ENCODE measurements at regions not wholly inside any gene's neighbourhood (a gene's known extent, or its start where the extent isn't known, plus 50 kb on each side); places are given as distances from the start of the nearest gene placed in this dataset.

DNA sequence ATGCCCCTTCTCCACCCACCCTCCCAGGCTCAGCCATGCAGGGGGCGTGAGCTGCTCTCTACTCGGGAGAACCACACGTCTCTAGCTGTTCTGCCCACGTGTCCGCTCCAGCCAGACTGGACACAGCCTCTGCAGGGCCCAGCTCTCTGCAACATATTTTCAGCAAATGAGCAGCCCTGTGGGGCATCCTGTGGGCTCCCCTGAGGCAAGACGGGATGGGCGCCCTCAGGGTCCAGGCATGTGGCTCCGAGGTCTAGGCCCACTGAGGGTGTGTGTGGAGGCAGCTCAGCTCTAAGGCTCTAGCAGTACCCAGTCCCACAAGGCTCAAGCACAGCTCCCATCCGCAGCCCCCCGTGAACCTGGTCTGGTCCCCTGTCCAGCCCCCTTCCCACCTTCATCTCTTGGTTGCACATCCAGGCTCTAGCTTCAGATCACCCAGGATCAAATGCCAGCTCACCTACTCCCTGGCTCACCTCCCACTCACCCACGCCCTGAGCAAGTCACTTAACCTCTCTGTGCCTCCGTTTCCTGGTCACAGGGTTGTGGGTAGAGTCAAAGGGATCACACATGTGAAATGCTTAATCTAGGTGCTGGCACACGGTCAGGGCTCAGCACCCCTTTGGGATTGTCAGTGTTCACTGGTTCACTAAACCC lies 57.8 kb upstream of the TCF20 start:
- no peaks in the 10 kb centered on the region for H3K36me3 ChIP-seq (replicated peaks; ENCODE audit: insufficient read depth, low read length)
- no peaks in the 10 kb centered on the region for H3K9me2 ChIP-seq (replicated peaks; ENCODE audit: insufficient read depth, low read length)
- no peak overlapping the region for H3K27ac ChIP-seq (ENCODE audit: low read length)
- no peak overlapping the region for H3K4me3 ChIP-seq (ENCODE audit: low read length)
- H3K4me2 ChIP-seq (ENCODE audit: low read depth, low read length): no peak overlapping the region
- no peaks in the 10 kb centered on the region for H3K79me2 ChIP-seq (ENCODE audit: low read length)
- no peak overlapping the region for H2AFZ ChIP-seq (ENCODE audit: low read length)
- no peaks in the 10 kb centered on the region; the same call in 1 of the 2 replicates for H3K4me1 ChIP-seq (ENCODE audit: low read length)
- H3K9ac ChIP-seq (ENCODE audit: low read length): no peak overlapping the region
- no peaks in the 10 kb centered on the region for H3K9me3 ChIP-seq (replicated peaks; ENCODE audit: insufficient read depth, low read length)
- no peaks in the 10 kb centered on the region for H4K20me1 ChIP-seq (ENCODE audit: insufficient read depth, low read length)
- DNase-seq: no peak
- peaks cover 78% of the 10 kb centered on the region for H3K27me3 ChIP-seq (replicated peaks; ENCODE audit: insufficient read depth, low read length)
- no peaks in the 10 kb centered on the region for H3F3A ChIP-seq (ENCODE audit: insufficient read depth, low read length)
- TF ChIP-seq EZH2phosphoT487 (IDR thresholded peaks at IDR 0.05; ENCODE audit: low read length) (no peak), EZH2 (optimal IDR thresholded peaks at IDR 0.05; ENCODE audit: low read depth, low read length) (no peak)
- TF ChIP-seq, protein P1, sequence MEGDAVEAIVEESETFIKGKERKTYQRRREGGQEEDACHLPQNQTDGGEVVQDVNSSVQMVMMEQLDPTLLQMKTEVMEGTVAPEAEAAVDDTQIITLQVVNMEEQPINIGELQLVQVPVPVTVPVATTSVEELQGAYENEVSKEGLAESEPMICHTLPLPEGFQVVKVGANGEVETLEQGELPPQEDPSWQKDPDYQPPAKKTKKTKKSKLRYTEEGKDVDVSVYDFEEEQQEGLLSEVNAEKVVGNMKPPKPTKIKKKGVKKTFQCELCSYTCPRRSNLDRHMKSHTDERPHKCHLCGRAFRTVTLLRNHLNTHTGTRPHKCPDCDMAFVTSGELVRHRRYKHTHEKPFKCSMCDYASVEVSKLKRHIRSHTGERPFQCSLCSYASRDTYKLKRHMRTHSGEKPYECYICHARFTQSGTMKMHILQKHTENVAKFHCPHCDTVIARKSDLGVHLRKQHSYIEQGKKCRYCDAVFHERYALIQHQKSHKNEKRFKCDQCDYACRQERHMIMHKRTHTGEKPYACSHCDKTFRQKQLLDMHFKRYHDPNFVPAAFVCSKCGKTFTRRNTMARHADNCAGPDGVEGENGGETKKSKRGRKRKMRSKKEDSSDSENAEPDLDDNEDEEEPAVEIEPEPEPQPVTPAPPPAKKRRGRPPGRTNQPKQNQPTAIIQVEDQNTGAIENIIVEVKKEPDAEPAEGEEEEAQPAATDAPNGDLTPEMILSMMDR (IDR thresholded peaks at IDR 0.05; ENCODE audit: low read length): no peak

DNA sequence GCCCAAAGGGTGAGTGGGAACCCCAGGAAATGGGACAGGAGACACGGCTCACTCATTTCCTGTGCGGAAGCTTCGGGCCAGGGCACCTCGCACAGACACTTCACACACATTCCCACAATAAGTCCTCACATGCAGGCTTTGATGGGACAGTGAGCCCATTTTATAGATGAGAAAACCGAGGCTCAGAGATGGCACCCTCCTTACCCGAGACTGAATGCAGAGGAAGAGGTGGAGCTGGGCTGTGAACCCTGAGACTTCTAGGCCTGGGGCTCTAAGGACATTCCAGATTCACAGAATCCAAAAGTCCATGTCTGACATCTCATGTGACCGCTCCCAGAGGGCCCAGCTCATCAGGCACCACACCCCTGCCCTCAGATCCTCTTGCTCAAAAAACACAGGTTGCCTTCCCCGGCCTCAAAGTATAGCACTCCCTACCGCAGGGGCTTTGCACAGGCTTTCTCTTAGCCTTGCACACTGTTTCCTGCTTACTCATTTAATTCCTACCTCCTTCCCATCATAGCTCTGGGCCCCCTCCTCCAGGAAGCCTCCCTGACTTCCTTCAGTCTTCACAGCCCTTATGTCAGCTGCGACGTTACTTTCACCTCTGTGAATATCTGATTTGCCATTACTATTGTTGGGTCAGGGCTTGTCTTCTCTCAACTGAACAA lies 57.1 kb upstream of the TCF20 start:
- no peaks in the 10 kb centered on the region for H3F3A ChIP-seq (ENCODE audit: insufficient read depth, low read length)
- H4K20me1 ChIP-seq (ENCODE audit: insufficient read depth, low read length): no peaks in the 10 kb centered on the region
- H3K4me3 ChIP-seq (ENCODE audit: low read length): no peak overlapping the region
- no peaks in the 10 kb centered on the region for H3K9me2 ChIP-seq (replicated peaks; ENCODE audit: insufficient read depth, low read length)
- no peak overlapping the region for H3K4me2 ChIP-seq (ENCODE audit: low read depth, low read length)
- TF ChIP-seq EZH2 (optimal IDR thresholded peaks at IDR 0.05; ENCODE audit: low read depth, low read length) (no peak), EZH2phosphoT487 (IDR thresholded peaks at IDR 0.05; ENCODE audit: low read length) (no peak)
- TF ChIP-seq, protein P1 (IDR thresholded peaks at IDR 0.05; ENCODE audit: low read length): no peak
- no peaks in the 10 kb centered on the region for H3K9me3 ChIP-seq (replicated peaks; ENCODE audit: insufficient read depth, low read length)
- H3K79me2 ChIP-seq (ENCODE audit: low read length): no peaks in the 10 kb centered on the region
- H2AFZ ChIP-seq (ENCODE audit: low read length): no peak overlapping the region
- no peak for DNase-seq
- peaks cover 71% of the 10 kb centered on the region for H3K27me3 ChIP-seq (replicated peaks; ENCODE audit: insufficient read depth, low read length)
- no peak overlapping the region for H3K27ac ChIP-seq (ENCODE audit: low read length)
- peaks cover under 1% of the 10 kb centered on the region; the same call in 1 of the 2 replicates for H3K4me1 ChIP-seq (ENCODE audit: low read length)
- H3K36me3 ChIP-seq (replicated peaks; ENCODE audit: insufficient read depth, low read length): no peaks in the 10 kb centered on the region
- H3K9ac ChIP-seq (ENCODE audit: low read length): no peak overlapping the region

DNA sequence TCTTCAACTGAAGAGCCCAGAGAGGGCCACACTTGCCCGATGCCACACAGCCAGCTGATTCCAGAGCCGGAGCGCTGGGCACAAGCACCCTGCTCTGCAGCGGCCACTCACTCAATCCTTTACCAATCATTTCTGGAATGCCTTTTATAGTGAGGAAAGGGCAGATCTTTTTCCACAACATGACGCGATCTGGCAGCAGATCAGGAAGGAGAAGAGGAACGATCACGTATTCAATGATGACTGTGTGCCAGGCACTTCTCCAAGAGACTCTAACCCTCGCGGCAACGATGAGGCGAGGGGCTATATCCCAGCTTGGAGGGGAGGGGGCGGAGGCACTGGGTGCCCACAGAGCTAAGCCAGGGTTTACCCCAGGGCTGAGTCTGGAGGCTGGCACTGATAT lies 56.3 kb upstream of the TCF20 start:
- no peak overlapping the region for H3K27ac ChIP-seq (ENCODE audit: low read length)
- no peak overlapping the region for H3K9ac ChIP-seq (ENCODE audit: low read length)

More for the DNA sequence above, 56.3 kb upstream of the TCF20 start:
- DNase-seq: no peak
- Histone ChIP-seq H4K20me1 (ENCODE audit: insufficient read depth, low read length) (no peaks in the 10 kb centered on the region), H3K9me2 (replicated peaks; ENCODE audit: insufficient read depth, low read length) (no peaks in the 10 kb centered on the region), H3K4me3 (ENCODE audit: low read length) (no peak overlapping the region), H2AFZ (ENCODE audit: low read length) (no peak overlapping the region), H3F3A (ENCODE audit: insufficient read depth, low read length) (no peaks in the 10 kb centered on the region), H3K27me3 (replicated peaks; ENCODE audit: insufficient read depth, low read length) (peaks cover 65% of the 10 kb centered on the region), H3K36me3 (replicated peaks; ENCODE audit: insufficient read depth, low read length) (no peaks in the 10 kb centered on the region), H3K79me2 (ENCODE audit: low read length) (no peaks in the 10 kb centered on the region), H3K4me1 (ENCODE audit: low read length) (peaks cover 6% of the 10 kb centered on the region; the same call in 1 of the 2 replicates), H3K9me3 (replicated peaks; ENCODE audit: insufficient read depth, low read length) (no peaks in the 10 kb centered on the region), H3K4me2 (ENCODE audit: low read depth, low read length) (no peak overlapping the region)
- TF ChIP-seq EZH2phosphoT487 (IDR thresholded peaks at IDR 0.05; ENCODE audit: low read length) (no peak), EZH2 (optimal IDR thresholded peaks at IDR 0.05; ENCODE audit: low read depth, low read length) (no peak)
- TF ChIP-seq, protein P1 (IDR thresholded peaks at IDR 0.05; ENCODE audit: low read length): no peak
